Gastroesophageal sphincter (tissue), 4 donors: ENCODE measurements at regions not wholly inside any gene's neighbourhood (a gene's known extent, or its start where the extent isn't known, plus 50 kb on each side); places are given as distances from the start of the nearest gene placed in this dataset.
"Not testable (repeated sequence)": the region's sequence is repeated elsewhere in the genome, so short reads cannot be mapped to it uniquely, and the experiment has no call there.

Source experiments
- ATAC-seq: fragments of 150-250 bp; one replicate; pipeline ENCODE4 v1.9.1; 2016; ENCODE audit warnings: mild to moderate bottlenecking, moderate library complexity
- H3K27ac ChIP-seq, 4 donors: fragments of 200-600 bp; sonication (generic) in 3 of 4; 1 replicate in 3 of 4; 2 replicates in 1 of 4; pipeline ENCODE4 v1.5.1; 2016 to 2019
- H3K27me3 ChIP-seq: fragments of 200-600 bp; sonication (generic); one replicate; pipeline ENCODE4 v1.5.1; 2019
- H3K36me3 ChIP-seq, 2 donors: fragments of 200-600 bp; sonication (generic); one replicate each; pipeline ENCODE4 v1.5.1; 2019; ENCODE audit warnings: control low read depth in 1 of 2
- H3K4me1 ChIP-seq, 3 donors: fragments of 200-600 bp; sonication (generic); 1 replicate in 2 of 3; 2 replicates in 1 of 3; pipeline ENCODE4 v1.5.1; 2016 to 2019; ENCODE audit warnings: control low read depth in 2 of 3
- H3K4me3 ChIP-seq, 2 donors: fragments of 200-600 bp; sonication (generic); one replicate each; pipeline ENCODE4 v1.5.1; 2019; ENCODE audit warnings: mild to moderate bottlenecking in 1 of 2, moderate library complexity in 1 of 2
- H3K9me3 ChIP-seq, 3 donors: fragments of 200-600 bp; sonication (generic); one replicate each; pipeline ENCODE4 v1.5.1; 2017 to 2019; ENCODE audit warnings: control low read depth in 2 of 3
- EP300 ChIP-seq: sonication (generic); formaldehyde crosslinking; IDR thresholded peaks from one replicate; pipeline ENCODE4 v1.6.1; 2017; ENCODE audit warnings: antibody characterized with exemption, mild to moderate bottlenecking
- POLR2A ChIP-seq, 2 donors: fragments of 450-650 bp; IDR thresholded peaks; one replicate each; pipeline ENCODE4 v1.6.1; 2017; ENCODE audit warnings: antibody characterized with exemption in 2 of 2, mild to moderate bottlenecking in 2 of 2, moderate library complexity in 1 of 2
- POLR2AphosphoS5 ChIP-seq: sonication (generic); formaldehyde crosslinking; IDR thresholded peaks from one replicate; pipeline ENCODE4 v1.6.1; 2017; ENCODE audit warnings: antibody characterized with exemption
- WGBS, 2 donors: methylation state at CpG; one replicate each; pipeline ENCODE4 v1.1.5; 2018; ENCODE audit warnings: low coverage in 1 of 2; 5-methylcytosine and 5-hydroxymethylcytosine counted together
- TF ChIP-seq, protein P1 (sequence below), 4 experiments: fragments of 200-600 bp in 2 of 4; fragments of 450-650 bp in 2 of 4; sonication (generic) in 1 of 4; IDR thresholded peaks; one replicate each; pipeline ENCODE4 v1.5.1; 2017 to 2019; ENCODE audit warnings: antibody characterized with exemption in 4 of 4, mild to moderate bottlenecking in 2 of 4, moderate library complexity in 2 of 4

DNA sequence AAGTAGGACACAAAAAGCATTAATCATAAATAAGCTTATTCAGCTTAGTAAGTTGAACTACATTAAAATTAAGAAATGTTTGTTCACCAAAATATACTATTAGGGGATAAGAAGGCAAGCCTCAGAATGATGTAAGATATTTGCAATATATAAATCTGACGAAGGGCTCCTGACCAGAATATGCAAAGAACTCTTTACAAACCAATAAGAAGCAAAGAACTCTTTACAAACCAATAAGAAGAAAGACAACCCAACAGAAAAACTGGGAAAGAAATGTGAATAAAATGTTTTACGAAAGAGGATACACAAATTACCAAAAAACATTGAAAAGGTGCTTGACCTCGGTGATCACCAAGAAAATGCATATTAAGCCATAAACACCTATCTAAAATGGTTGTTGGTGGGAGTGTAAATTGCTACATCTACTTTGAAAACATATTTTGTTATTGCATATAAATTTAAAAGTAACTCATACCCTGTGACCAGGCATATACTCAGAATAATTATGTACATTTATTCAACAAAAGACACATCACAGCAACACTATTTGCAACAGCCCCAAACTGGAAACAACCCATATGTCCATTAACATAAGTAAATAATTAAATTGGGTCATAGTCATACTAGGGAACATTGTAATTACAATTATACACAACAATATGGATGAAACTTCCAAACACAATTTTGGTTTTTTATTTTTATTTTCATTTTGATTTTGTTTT lies 83.3 kb upstream of the CTBP2 start:
- H3K9me3 ChIP-seq: peaks cover 0 to 6% (median 0%) of the 10 kb centered on the region in 3 donors
- H3K4me1 ChIP-seq: no peaks in the 10 kb centered on the region
- ATAC-seq: no peak
- peaks cover 7% of the 10 kb centered on the region for H3K27me3 ChIP-seq
- H3K4me3 ChIP-seq: no peak overlapping the region
- TF ChIP-seq POLR2AphosphoS5: no peak
- TF ChIP-seq EP300: no peak
- TF ChIP-seq POLR2A (IDR thresholded peaks at IDR 0.05): no peak
- TF ChIP-seq, protein P1, sequence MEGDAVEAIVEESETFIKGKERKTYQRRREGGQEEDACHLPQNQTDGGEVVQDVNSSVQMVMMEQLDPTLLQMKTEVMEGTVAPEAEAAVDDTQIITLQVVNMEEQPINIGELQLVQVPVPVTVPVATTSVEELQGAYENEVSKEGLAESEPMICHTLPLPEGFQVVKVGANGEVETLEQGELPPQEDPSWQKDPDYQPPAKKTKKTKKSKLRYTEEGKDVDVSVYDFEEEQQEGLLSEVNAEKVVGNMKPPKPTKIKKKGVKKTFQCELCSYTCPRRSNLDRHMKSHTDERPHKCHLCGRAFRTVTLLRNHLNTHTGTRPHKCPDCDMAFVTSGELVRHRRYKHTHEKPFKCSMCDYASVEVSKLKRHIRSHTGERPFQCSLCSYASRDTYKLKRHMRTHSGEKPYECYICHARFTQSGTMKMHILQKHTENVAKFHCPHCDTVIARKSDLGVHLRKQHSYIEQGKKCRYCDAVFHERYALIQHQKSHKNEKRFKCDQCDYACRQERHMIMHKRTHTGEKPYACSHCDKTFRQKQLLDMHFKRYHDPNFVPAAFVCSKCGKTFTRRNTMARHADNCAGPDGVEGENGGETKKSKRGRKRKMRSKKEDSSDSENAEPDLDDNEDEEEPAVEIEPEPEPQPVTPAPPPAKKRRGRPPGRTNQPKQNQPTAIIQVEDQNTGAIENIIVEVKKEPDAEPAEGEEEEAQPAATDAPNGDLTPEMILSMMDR (IDR thresholded peaks at IDR 0.05): no peak
- H3K36me3 ChIP-seq: no peaks in the 10 kb centered on the region
- H3K27ac ChIP-seq: no peak overlapping the region
- WGBS, 2 donors: 85 to 87% methylated on average over 3 of the region's 3 CpGs

DNA sequence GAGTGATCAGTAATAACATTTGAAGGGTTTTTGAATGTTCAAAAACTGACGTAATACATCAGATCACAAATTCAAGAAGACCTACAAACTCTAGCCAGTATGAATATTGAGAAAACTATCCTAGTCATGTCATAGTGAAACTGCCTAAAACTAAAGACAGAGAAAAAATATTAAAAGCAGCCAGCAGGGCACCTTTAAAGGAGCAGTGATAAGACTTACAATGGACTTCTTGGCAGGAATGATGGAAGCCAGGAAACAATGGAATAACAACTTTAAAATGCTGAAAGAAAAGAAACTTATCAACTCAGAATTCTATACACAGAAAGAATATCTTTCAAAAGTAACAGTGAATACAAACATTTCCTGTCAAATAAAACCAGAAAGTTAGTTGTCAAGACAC lies 78.3 kb upstream of the CTBP2 start:
- no peak for ATAC-seq
- Histone ChIP-seq H3K36me3 (no peaks in the 10 kb centered on the region), H3K4me1 (no peaks in the 10 kb centered on the region), H3K27me3 (no peaks in the 10 kb centered on the region), H3K4me3 (no peak overlapping the region), H3K27ac (no peak overlapping the region), H3K9me3 (peaks cover 0 to 13% (median 0%) of the 10 kb centered on the region in 3 donors)
- TF ChIP-seq, protein P1 (IDR thresholded peaks at IDR 0.05): no peak
- TF ChIP-seq POLR2A (IDR thresholded peaks at IDR 0.05) (no peak), POLR2AphosphoS5 (no peak), EP300 (no peak)
- 83 to 100% methylated on average over 1 of the region's 1 CpG for WGBS, 2 donors

DNA sequence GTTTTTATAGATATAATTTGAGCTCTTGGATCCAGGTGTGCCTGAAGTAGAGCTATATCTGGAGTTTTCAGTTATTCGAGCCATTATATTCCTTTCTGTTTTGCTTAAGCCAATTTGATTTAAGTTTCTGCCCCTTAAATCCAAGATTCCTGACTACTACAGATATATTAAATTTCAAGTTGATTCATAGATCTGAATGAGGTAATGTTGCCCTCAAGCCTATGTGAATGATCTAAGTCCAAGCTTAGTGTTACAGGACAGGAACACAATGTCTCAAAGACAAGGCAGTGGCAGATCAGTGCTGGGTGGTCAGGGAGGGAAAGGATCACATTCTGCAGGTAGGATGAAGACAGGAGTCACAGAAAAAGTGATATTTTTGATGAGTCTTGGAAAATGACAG lies 75.7 kb upstream of the CTBP2 start:
- H3K9me3 ChIP-seq: peaks cover 0 to 13% (median 0%) of the 10 kb centered on the region in 3 donors
- no peak for ATAC-seq
- H3K36me3 ChIP-seq: no peaks in the 10 kb centered on the region
- H3K4me3 ChIP-seq: no peak overlapping the region
- no peaks in the 10 kb centered on the region for H3K27me3 ChIP-seq
- H3K27ac ChIP-seq: no peak overlapping the region
- H3K4me1 ChIP-seq: no peaks in the 10 kb centered on the region
- no peak for TF ChIP-seq EP300
- no peak for TF ChIP-seq POLR2A (IDR thresholded peaks at IDR 0.05)
- TF ChIP-seq POLR2AphosphoS5: no peak
- TF ChIP-seq, protein P1 (IDR thresholded peaks at IDR 0.05): no peak
- WGBS, 2 donors: 100% methylated on average over 1 of the region's 1 CpG

DNA sequence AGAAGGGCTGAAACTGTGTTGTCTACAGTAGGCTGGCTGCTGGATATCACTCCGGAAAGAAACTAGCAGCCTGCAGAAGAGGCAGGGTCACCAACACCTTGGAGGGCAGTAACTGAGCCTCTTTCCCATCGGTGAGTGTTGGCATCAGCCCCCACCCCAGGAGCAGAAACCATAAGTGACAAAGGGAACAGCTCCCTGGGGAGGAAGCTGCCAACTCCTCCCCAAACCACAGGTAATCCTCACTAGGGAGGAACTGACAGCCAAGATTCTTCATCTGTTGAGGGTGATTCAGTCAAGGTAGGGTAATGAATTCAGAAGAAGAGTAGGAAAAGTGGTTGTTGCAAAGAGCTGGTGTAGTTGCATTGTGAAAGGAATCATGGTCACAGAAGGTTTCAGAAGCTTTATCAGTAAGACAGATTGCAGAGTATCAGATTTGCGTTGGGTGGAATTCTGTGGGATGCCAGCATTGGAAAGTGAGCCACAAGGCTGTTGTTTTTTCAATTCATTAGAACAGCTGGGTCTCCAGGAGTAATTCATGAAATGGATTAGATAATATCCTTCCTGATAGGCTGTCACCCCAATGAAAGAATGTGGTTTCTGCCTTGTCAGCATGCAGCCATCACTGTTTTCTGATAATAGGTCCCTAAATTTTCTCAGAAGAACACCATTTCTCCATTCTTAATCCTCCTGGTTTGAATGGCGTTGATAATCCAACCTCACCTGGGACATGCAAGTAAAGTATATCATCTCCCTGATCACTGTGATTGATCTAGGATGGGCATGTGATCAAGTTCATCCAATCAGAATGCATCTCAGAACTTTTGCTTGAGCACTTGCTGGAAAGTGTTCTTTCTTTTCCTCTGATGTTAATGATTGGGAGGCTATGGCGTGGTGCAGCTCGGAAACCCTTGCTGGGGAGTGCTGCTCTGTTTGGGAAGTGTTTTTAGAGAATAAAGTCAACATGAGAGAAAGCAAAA lies 75.0 kb upstream of the CTBP2 start:
- no peak overlapping the region for H3K4me3 ChIP-seq
- H3K36me3 ChIP-seq: no peaks in the 10 kb centered on the region
- 73 to 82% methylated on average over 5 of the region's 6 CpGs for WGBS, 2 donors
- no peak overlapping the region for H3K27ac ChIP-seq
- no peak for TF ChIP-seq POLR2AphosphoS5
- TF ChIP-seq, protein P1 (IDR thresholded peaks at IDR 0.05): no peak
- TF ChIP-seq EP300: no peak
- TF ChIP-seq POLR2A (IDR thresholded peaks at IDR 0.05): no peak
- H3K27me3 ChIP-seq: no peaks in the 10 kb centered on the region
- ATAC-seq: no peak
- peaks cover 0 to 13% (median 0%) of the 10 kb centered on the region in 3 donors for H3K9me3 ChIP-seq
- no peaks in the 10 kb centered on the region for H3K4me1 ChIP-seq

DNA sequence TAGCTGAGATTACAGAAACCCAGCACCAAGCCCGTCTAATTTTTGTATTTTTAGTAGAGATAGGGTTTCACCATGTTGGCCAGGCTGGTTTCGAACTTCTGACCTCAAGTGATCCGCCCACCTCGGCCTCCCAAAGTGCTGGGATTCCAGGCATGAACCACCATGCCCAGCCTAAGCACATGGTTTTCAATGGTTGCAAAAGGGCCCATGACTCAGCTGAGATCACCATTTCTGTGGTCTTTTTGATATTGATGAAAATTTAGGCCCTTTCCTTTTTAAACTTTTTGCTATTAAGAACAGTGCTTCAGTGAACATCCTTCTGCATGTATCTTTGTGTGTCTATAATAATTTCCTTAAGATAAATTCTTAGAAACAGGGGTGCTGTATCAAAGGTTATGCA lies 74.2 kb upstream of the CTBP2 start:
- H3K4me1 ChIP-seq, H3K27ac ChIP-seq, H3K36me3 ChIP-seq, H3K27me3 ChIP-seq, ATAC-seq, H3K4me3 ChIP-seq: not testable (repeated sequence)
- 73% methylated on average over 4 of the region's 4 CpGs; no CpG with 5 or more reads in 1 of the 2 donors for WGBS, 2 donors
- H3K9me3 ChIP-seq: peaks cover 0 to 13% (median 0%) of the 10 kb centered on the region in 3 donors
